ENCODE measurements at regions not wholly inside any gene's neighbourhood (a gene's known extent, or its start where the extent isn't known, plus 50 kb on each side); places are given as distances from the start of the nearest gene placed in this dataset.

GRCh38 chr1:216923601-216924000 is 200.4 kb upstream of the ESRRG start:
- H3K4ac ChIP-seq (ENCODE audit: low read length): no peak overlapping the region
- H3K27me3 ChIP-seq (ENCODE audit: control insufficient read depth in 3 of 3, insufficient read depth in 3 of 3, low read depth in 1 of 3, low read length in 3 of 3): no peaks in the 10 kb centered on the region
- H2BK120ac ChIP-seq (ENCODE audit: low read depth, low read length): no peak overlapping the region
- H3K9me3 ChIP-seq (replicated peaks in 1 of 2; ENCODE audit: control insufficient read depth in 2 of 2, insufficient read depth in 1 of 2, low read depth in 1 of 2, low read length in 2 of 2): no peaks in the 10 kb centered on the region
- no peak overlapping the region for H3K4me2 ChIP-seq (ENCODE audit: insufficient read depth, low read length, poor library complexity, severe bottlenecking)
- no peaks in the 10 kb centered on the region for H3K36me3 ChIP-seq (replicated peaks in 1 of 2; ENCODE audit: control insufficient read depth in 2 of 2, insufficient read depth in 2 of 2, low read length in 2 of 2)
- H2BK12ac ChIP-seq (ENCODE audit: low read length): no peak overlapping the region
- H2BK15ac ChIP-seq (ENCODE audit: low read length): no peak overlapping the region
- no peak overlapping the region for H2AK5ac ChIP-seq (ENCODE audit: low read depth, low read length)
- no peaks in the 10 kb centered on the region for H3K79me1 ChIP-seq (ENCODE audit: low read depth, low read length)
- no peak overlapping the region for H3K27ac ChIP-seq (replicated peaks; ENCODE audit: low read length)
- no peak overlapping the region for H3K4me3 ChIP-seq (ENCODE audit: low read length in 2 of 2)
- no CpG with 5 or more reads among the region's 5 CpGs for WGBS, 2 donors (ENCODE audit: extremely low coverage in 2 of 2, insufficient read length in 2 of 2, insufficient replicate concordance in 1 of 2)
- no peak for DNase-seq (ENCODE audit: low spot score)
- H4K8ac ChIP-seq (ENCODE audit: low read depth, low read length): no peak overlapping the region
- H3K23ac ChIP-seq (ENCODE audit: low read depth, low read length, poor library complexity): no peak overlapping the region
- no peak overlapping the region for H2BK5ac ChIP-seq (ENCODE audit: low read length)
- no peak overlapping the region for H3K9ac ChIP-seq (ENCODE audit: low read depth, low read length, poor library complexity)
- no peak overlapping the region for H4K91ac ChIP-seq (ENCODE audit: low read depth, low read length, poor library complexity)
- H3K18ac ChIP-seq (ENCODE audit: low read length): no peak overlapping the region
- no peak overlapping the region for H3K14ac ChIP-seq (ENCODE audit: low read length)
- no peak overlapping the region for H2AFZ ChIP-seq (ENCODE audit: low read length)
- peaks cover 14 to 17% of the 10 kb centered on the region in 2 donors for H3K4me1 ChIP-seq (ENCODE audit: control insufficient read depth in 2 of 2, insufficient read depth in 1 of 2, low read depth in 1 of 2, low read length in 2 of 2)

- H2BK5ac ChIP-seq (ENCODE audit: low read length): no peak overlapping the region
- no peak overlapping the region for H3K14ac ChIP-seq (ENCODE audit: low read length)
- H3K4me1 ChIP-seq (ENCODE audit: control insufficient read depth in 2 of 2, insufficient read depth in 1 of 2, low read depth in 1 of 2, low read length in 2 of 2): peaks cover 11 to 12% of the 10 kb centered on the region in 2 donors
- no peak overlapping the region for H2BK120ac ChIP-seq (ENCODE audit: low read depth, low read length)
- H3K27me3 ChIP-seq (ENCODE audit: control insufficient read depth in 3 of 3, insufficient read depth in 3 of 3, low read depth in 1 of 3, low read length in 3 of 3): no peaks in the 10 kb centered on the region
- H3K4me3 ChIP-seq (ENCODE audit: low read length in 2 of 2): no peak overlapping the region
- no peak for DNase-seq (ENCODE audit: low spot score)
- H3K27ac ChIP-seq (replicated peaks; ENCODE audit: low read length): no peak overlapping the region
- no peak overlapping the region for H3K23ac ChIP-seq (ENCODE audit: low read depth, low read length, poor library complexity)
- H2AFZ ChIP-seq (ENCODE audit: low read length): peak overlapping the region; percentile 10
- no peaks in the 10 kb centered on the region for H3K36me3 ChIP-seq (replicated peaks in 1 of 2; ENCODE audit: control insufficient read depth in 2 of 2, insufficient read depth in 2 of 2, low read length in 2 of 2)
- no peak overlapping the region for H3K4ac ChIP-seq (ENCODE audit: low read length)
- no peaks in the 10 kb centered on the region for H3K79me1 ChIP-seq (ENCODE audit: low read depth, low read length)
- H3K18ac ChIP-seq (ENCODE audit: low read length): no peak overlapping the region
- H2AK5ac ChIP-seq (ENCODE audit: low read depth, low read length): no peak overlapping the region
- WGBS, 2 donors (ENCODE audit: extremely low coverage in 2 of 2, insufficient read length in 2 of 2, insufficient replicate concordance in 1 of 2): no CpG with 5 or more reads among the region's 2 CpGs
- H4K91ac ChIP-seq (ENCODE audit: low read depth, low read length, poor library complexity): no peak overlapping the region
- no peaks in the 10 kb centered on the region for H3K9me3 ChIP-seq (replicated peaks in 1 of 2; ENCODE audit: control insufficient read depth in 2 of 2, insufficient read depth in 1 of 2, low read depth in 1 of 2, low read length in 2 of 2)
- H4K8ac ChIP-seq (ENCODE audit: low read depth, low read length): no peak overlapping the region
- H2BK12ac ChIP-seq (ENCODE audit: low read length): no peak overlapping the region
- no peak overlapping the region for H2BK15ac ChIP-seq (ENCODE audit: low read length)
- H3K4me2 ChIP-seq (ENCODE audit: insufficient read depth, low read length, poor library complexity, severe bottlenecking): no peak overlapping the region
- no peak overlapping the region for H3K9ac ChIP-seq (ENCODE audit: low read depth, low read length, poor library complexity)
These were observed 199.2 kb upstream of the ESRRG start for GRCh38 chr1:216922406-216922805.

GRCh38 chr1:216921866-216922265 is 198.6 kb upstream of the ESRRG start:
- Histone ChIP-seq H2BK15ac (ENCODE audit: low read length) (no peak overlapping the region), H4K8ac (ENCODE audit: low read depth, low read length) (no peak overlapping the region), H3K4me3 (ENCODE audit: low read length in 2 of 2) (no peak overlapping the region), H3K14ac (ENCODE audit: low read length) (no peak overlapping the region), H3K9ac (ENCODE audit: low read depth, low read length, poor library complexity) (no peak overlapping the region), H3K27me3 (ENCODE audit: control insufficient read depth in 3 of 3, insufficient read depth in 3 of 3, low read depth in 1 of 3, low read length in 3 of 3) (no peaks in the 10 kb centered on the region), H3K79me1 (ENCODE audit: low read depth, low read length) (no peaks in the 10 kb centered on the region), H3K4me2 (ENCODE audit: insufficient read depth, low read length, poor library complexity, severe bottlenecking) (no peak overlapping the region), H2AFZ (ENCODE audit: low read length) (no peak overlapping the region), H3K18ac (ENCODE audit: low read length) (no peak overlapping the region), H3K36me3 (replicated peaks in 1 of 2; ENCODE audit: control insufficient read depth in 2 of 2, insufficient read depth in 2 of 2, low read length in 2 of 2) (no peaks in the 10 kb centered on the region), H2BK12ac (ENCODE audit: low read length) (no peak overlapping the region), H3K27ac (replicated peaks; ENCODE audit: low read length) (no peak overlapping the region), H2AK5ac (ENCODE audit: low read depth, low read length) (no peak overlapping the region), H3K9me3 (replicated peaks in 1 of 2; ENCODE audit: control insufficient read depth in 2 of 2, insufficient read depth in 1 of 2, low read depth in 1 of 2, low read length in 2 of 2) (no peaks in the 10 kb centered on the region), H2BK120ac (ENCODE audit: low read depth, low read length) (no peak overlapping the region), H4K91ac (ENCODE audit: low read depth, low read length, poor library complexity) (peak overlapping the region; percentile 96), H3K23ac (ENCODE audit: low read depth, low read length, poor library complexity) (no peak overlapping the region), H2BK5ac (ENCODE audit: low read length) (no peak overlapping the region), H3K4me1 (ENCODE audit: control insufficient read depth in 2 of 2, insufficient read depth in 1 of 2, low read depth in 1 of 2, low read length in 2 of 2) (peaks cover 7 to 10% of the 10 kb centered on the region in 2 donors), H3K4ac (ENCODE audit: low read length) (no peak overlapping the region)
- DNase-seq (ENCODE audit: low spot score): no peak
- no CpG with 5 or more reads among the region's 3 CpGs for WGBS, 2 donors (ENCODE audit: extremely low coverage in 2 of 2, insufficient read length in 2 of 2, insufficient replicate concordance in 1 of 2)

- peaks cover 2 to 8% of the 10 kb centered on the region in 2 donors for H3K4me1 ChIP-seq (ENCODE audit: control insufficient read depth in 2 of 2, insufficient read depth in 1 of 2, low read depth in 1 of 2, low read length in 2 of 2)
- H3K36me3 ChIP-seq (replicated peaks in 1 of 2; ENCODE audit: control insufficient read depth in 2 of 2, insufficient read depth in 2 of 2, low read length in 2 of 2): no peaks in the 10 kb centered on the region
- no peaks in the 10 kb centered on the region for H3K27me3 ChIP-seq (ENCODE audit: control insufficient read depth in 3 of 3, insufficient read depth in 3 of 3, low read depth in 1 of 3, low read length in 3 of 3)
- no peak overlapping the region for H2BK15ac ChIP-seq (ENCODE audit: low read length)
- no peak overlapping the region for H2BK12ac ChIP-seq (ENCODE audit: low read length)
- WGBS, 2 donors (ENCODE audit: extremely low coverage in 2 of 2, insufficient read length in 2 of 2, insufficient replicate concordance in 1 of 2): no CpG with 5 or more reads among the region's 9 CpGs
- H4K8ac ChIP-seq (ENCODE audit: low read depth, low read length): no peak overlapping the region
- no peaks in the 10 kb centered on the region for H3K9me3 ChIP-seq (replicated peaks in 1 of 2; ENCODE audit: control insufficient read depth in 2 of 2, insufficient read depth in 1 of 2, low read depth in 1 of 2, low read length in 2 of 2)
- H3K14ac ChIP-seq (ENCODE audit: low read length): no peak overlapping the region
- H3K18ac ChIP-seq (ENCODE audit: low read length): no peak overlapping the region
- H2AK5ac ChIP-seq (ENCODE audit: low read depth, low read length): no peak overlapping the region
- no peak for DNase-seq (ENCODE audit: low spot score)
- H4K91ac ChIP-seq (ENCODE audit: low read depth, low read length, poor library complexity): no peak overlapping the region
- H3K4me3 ChIP-seq (ENCODE audit: low read length in 2 of 2): no peak overlapping the region
- H2BK5ac ChIP-seq (ENCODE audit: low read length): no peak overlapping the region
- no peak overlapping the region for H3K27ac ChIP-seq (replicated peaks; ENCODE audit: low read length)
- no peak overlapping the region for H2BK120ac ChIP-seq (ENCODE audit: low read depth, low read length)
- H3K4me2 ChIP-seq (ENCODE audit: insufficient read depth, low read length, poor library complexity, severe bottlenecking): no peak overlapping the region
- no peak overlapping the region for H3K4ac ChIP-seq (ENCODE audit: low read length)
- no peak overlapping the region for H3K23ac ChIP-seq (ENCODE audit: low read depth, low read length, poor library complexity)
- no peak overlapping the region for H3K9ac ChIP-seq (ENCODE audit: low read depth, low read length, poor library complexity)
- no peaks in the 10 kb centered on the region for H3K79me1 ChIP-seq (ENCODE audit: low read depth, low read length)
- H2AFZ ChIP-seq (ENCODE audit: low read length): no peak overlapping the region
These were observed 196.1 kb upstream of the ESRRG start for GRCh38 chr1:216919060-216919970.

Measured in neuronal stem cell (in vitro differentiated cells).